OCI-LY1 (cell line): ENCODE measurements at regions not wholly inside any gene's neighbourhood (a gene's known extent, or its start where the extent isn't known, plus 50 kb on each side); places are given as distances from the start of the nearest gene placed in this dataset.

Experiments used
- H2AFZ ChIP-seq: fragments of 200-600 bp; sonication (generic), shearing (Covaris generic); 2 replicates; pipeline ENCODE4 v1.6.0; 2014; ENCODE audit warnings: antibody characterized with exemption, mild to moderate bottlenecking, low read length
- H3F3A ChIP-seq: fragments of 200-600 bp; sonication (generic), shearing (Covaris generic); 2 replicates; pipeline ENCODE4 v1.6.0; 2014; ENCODE audit warnings: mild to moderate bottlenecking, antibody characterized with exemption, low read length, moderate library complexity; ENCODE audit not compliant: insufficient read depth
- H3K27ac ChIP-seq: fragments of 200-600 bp; sonication (generic); 2 replicates; pipeline ENCODE4 v1.5.1; 2014; ENCODE audit warnings: low read length, mixed run types, mild to moderate bottlenecking, low read depth; ENCODE audit not compliant: poor library complexity, severe bottlenecking
- H3K27me3 ChIP-seq: fragments of 200-600 bp; sonication (generic); 2 replicates; pipeline ENCODE4 v1.6.0; 2014; ENCODE audit warnings: antibody characterized with exemption, mild to moderate bottlenecking, low read length, moderate library complexity; ENCODE audit not compliant: insufficient read depth
- H3K36me3 ChIP-seq: fragments of 200-600 bp; sonication (generic); 2 replicates; pipeline ENCODE4 v1.6.1; 2014; ENCODE audit warnings: mild to moderate bottlenecking, antibody characterized with exemption, low read length, moderate library complexity, mixed read lengths; ENCODE audit not compliant: insufficient read depth
- H3K4me1 ChIP-seq: fragments of 200-600 bp; sonication (generic); 2 replicates; pipeline ENCODE4 v1.5.1; 2014; ENCODE audit warnings: mild to moderate bottlenecking, low read length, moderate library complexity; ENCODE audit not compliant: insufficient read depth, severe bottlenecking
- H3K4me2 ChIP-seq: fragments of 200-600 bp; sonication (generic), shearing (Covaris generic); 2 replicates; pipeline ENCODE4 v1.6.1; 2014; ENCODE audit warnings: low read length
- H3K4me3 ChIP-seq: fragments of 200-600 bp; sonication (generic); 2 replicates; pipeline ENCODE4 v1.5.1; 2014; ENCODE audit warnings: low read length, low read depth, mild to moderate bottlenecking, mixed read lengths; ENCODE audit not compliant: poor library complexity, severe bottlenecking
- H3K79me2 ChIP-seq: fragments of 200-600 bp; shearing (Covaris generic); 2 replicates; pipeline ENCODE4 v1.6.1; 2016; ENCODE audit warnings: mixed run types, low read length, mixed read lengths; ENCODE audit not compliant: insufficient read depth
- H3K9ac ChIP-seq: fragments of 200-600 bp; sonication (generic), shearing (Covaris generic); 2 replicates; pipeline ENCODE4 v1.6.1; 2014; ENCODE audit warnings: mild to moderate bottlenecking, low read length, mixed read lengths
- H3K9me2 ChIP-seq: fragments of 200-600 bp; sonication (generic), shearing (Covaris generic); 2 replicates; pipeline ENCODE4 v1.6.1; 2014; ENCODE audit warnings: low read depth, mild to moderate bottlenecking, low read length, mixed read lengths
- H3K9me3 ChIP-seq: fragments of 200-600 bp; shearing (Covaris generic); 2 replicates; pipeline ENCODE4 v1.6.1; 2014; ENCODE audit warnings: low read length, mixed read lengths
- H4K20me1 ChIP-seq: fragments of 200-600 bp; sonication (generic), shearing (Covaris generic); 2 replicates; pipeline ENCODE4 v1.6.0; 2016; ENCODE audit warnings: mild to moderate bottlenecking, low read length; ENCODE audit not compliant: insufficient read depth
- CTCF ChIP-seq: fragments of 200-600 bp; sonication (generic), shearing (Covaris generic); IDR thresholded peaks from 2 replicates; pipeline ENCODE4 v1.5.1; 2017; ENCODE audit warnings: mild to moderate bottlenecking, antibody characterized with exemption, low read length, moderate library complexity, mixed read lengths
- EZH2 ChIP-seq: fragments of 200-600 bp; sonication (generic), shearing (Covaris generic); IDR thresholded peaks from 2 replicates; pipeline ENCODE4 v1.8.0; 2017; ENCODE audit warnings: borderline replicate concordance, mixed run types, mild to moderate bottlenecking, antibody characterized with exemption, low read length, moderate library complexity, mixed read lengths

- no peak overlapping the region for H3K4me2 ChIP-seq
- no peaks in the 10 kb centered on the region for H3K79me2 ChIP-seq
- TF ChIP-seq EZH2 (no peak), CTCF (no peak)
- H2AFZ ChIP-seq: no peak overlapping the region
- no peak overlapping the region for H3K27ac ChIP-seq
- H3K4me3 ChIP-seq: no peak overlapping the region
- no peaks in the 10 kb centered on the region for H3K4me1 ChIP-seq
- no peaks in the 10 kb centered on the region for H3K36me3 ChIP-seq
- no peak overlapping the region for H3K9ac ChIP-seq
- no peaks in the 10 kb centered on the region for H3K9me2 ChIP-seq
- H4K20me1 ChIP-seq: no peaks in the 10 kb centered on the region
- H3F3A ChIP-seq: no peaks in the 10 kb centered on the region
- 0 out of 2 replicates have a peak, but pooled peaks cover 4% of the 10 kb centered on the region for H3K27me3 ChIP-seq
- H3K9me3 ChIP-seq: no peaks in the 10 kb centered on the region
Observed at GRCh38 chr6:138609801-138610430, 110.6 kb upstream of the NHSL1 start.

GRCh38 chr6:138610816-138611215 lies 111.5 kb upstream of the NHSL1 start:
- Histone ChIP-seq H2AFZ (no peak overlapping the region), H3K27ac (no peak overlapping the region), H3K79me2 (no peaks in the 10 kb centered on the region), H3K36me3 (no peaks in the 10 kb centered on the region), H3F3A (no peaks in the 10 kb centered on the region), H3K9ac (no peak overlapping the region), H4K20me1 (no peaks in the 10 kb centered on the region), H3K4me3 (no peak overlapping the region), H3K9me3 (no peaks in the 10 kb centered on the region), H3K27me3 (0 out of 2 replicates have a peak, but pooled peaks cover 4% of the 10 kb centered on the region), H3K9me2 (no peaks in the 10 kb centered on the region), H3K4me1 (no peaks in the 10 kb centered on the region), H3K4me2 (no peak overlapping the region)
- no peak for TF ChIP-seq CTCF
- no peak for TF ChIP-seq EZH2

- no peak overlapping the region for H3K27ac ChIP-seq
- no peaks in the 10 kb centered on the region for H3K4me1 ChIP-seq
- H3K4me2 ChIP-seq: no peak overlapping the region
- no peaks in the 10 kb centered on the region for H3K27me3 ChIP-seq
- H3K79me2 ChIP-seq: no peaks in the 10 kb centered on the region
- H2AFZ ChIP-seq: no peak overlapping the region
- no peaks in the 10 kb centered on the region for H3K36me3 ChIP-seq
- TF ChIP-seq CTCF: no peak
- TF ChIP-seq EZH2: no peak
- H3K4me3 ChIP-seq: no peak overlapping the region
- no peaks in the 10 kb centered on the region for H3K9me3 ChIP-seq
- no peaks in the 10 kb centered on the region for H3K9me2 ChIP-seq
- no peaks in the 10 kb centered on the region for H4K20me1 ChIP-seq
- no peaks in the 10 kb centered on the region for H3F3A ChIP-seq
- H3K9ac ChIP-seq: no peak overlapping the region
Observed at GRCh38 chr6:138614151-138614550, 114.9 kb upstream of the NHSL1 start.
